IMR-90 (cell line): ENCODE measurements at regions not wholly inside any gene's neighbourhood (a gene's known extent, or its start where the extent isn't known, plus 50 kb on each side); places are given as distances from the start of the nearest gene placed in this dataset.

Source experiments
- ATAC-seq: fragments of 200-7000 bp; cut with Tn5 transposase; 2 replicates; pipeline ENCODE4 v1.9.1; 2020; ENCODE audit warnings: low read depth, mild to moderate bottlenecking, moderate library complexity
- BruUV-seq: library from RNA; stranded (reverse); fragments of 400-500 nt; replicated peaks from 2 replicates; lab custom pipeline; 2021; lab: Mats Ljungman, UMichigan
- CTCF ChIA-PET: fragments of 300-600 bp; formaldehyde crosslinking; extraction: SDS; loops from one replicate; lab custom pipeline; 2021; ENCODE audit warnings: antibody characterized with exemption; lab: Yijun Ruan, JAX
- POLR2A ChIA-PET: fragments of 300-600 bp; sonication (Branson Sonifier 250); formaldehyde crosslinking; loops from one replicate; lab custom pipeline; 2022; ENCODE audit warnings: antibody characterized with exemption; ENCODE audit not compliant: unreplicated experiment; lab: Charles Lee
- DNase-seq: peaks from one replicate; pipeline ENCODE4 v3.0.0; 2013
- H2AFZ ChIP-seq: replicated peaks from 2 replicates; pipeline ENCODE3; 2013; ENCODE audit warnings: low read length, mild to moderate bottlenecking; ENCODE audit not compliant: poor library complexity
- H2AK5ac ChIP-seq: 2 replicates; pipeline ENCODE4 v1.6.1; 2013; ENCODE audit warnings: low read depth, low read length, inconsistent platforms
- H2AK9ac ChIP-seq: replicated peaks from 2 replicates; pipeline ENCODE3; 2013; ENCODE audit warnings: mild to moderate bottlenecking, low read depth, low read length, moderate library complexity; ENCODE audit not compliant: poor library complexity
- H2BK120ac ChIP-seq: 2 replicates; pipeline ENCODE4 v1.6.1; 2013; ENCODE audit warnings: low read depth, low read length, inconsistent platforms
- H2BK15ac ChIP-seq: 3 replicates; pipeline ENCODE4 v1.6.1; 2013; ENCODE audit warnings: low read depth, low read length, inconsistent platforms
- H2BK20ac ChIP-seq: 2 replicates; pipeline ENCODE4 v1.6.1; 2013; ENCODE audit warnings: low read depth, mild to moderate bottlenecking, inconsistent platforms, low read length, moderate library complexity
- H2BK5ac ChIP-seq: 2 replicates; pipeline ENCODE4 v1.6.1; 2013; ENCODE audit warnings: mild to moderate bottlenecking, low read depth, low read length, inconsistent platforms; ENCODE audit not compliant: poor library complexity, severe bottlenecking
- H3K14ac ChIP-seq: replicated peaks from 2 replicates; pipeline ENCODE4 v1.6.1; 2013; ENCODE audit warnings: low read depth, low read length, inconsistent platforms
- H3K18ac ChIP-seq: 2 replicates; pipeline ENCODE4 v1.6.1; 2013; ENCODE audit warnings: low read depth, low read length, control low read depth
- H3K23ac ChIP-seq: 2 replicates; pipeline ENCODE4 v1.6.1; 2013; ENCODE audit warnings: low read depth, low read length, inconsistent platforms
- H3K27ac ChIP-seq: 2 replicates; pipeline ENCODE4 v1.5.1; 2013; ENCODE audit warnings: mild to moderate bottlenecking, control low read depth, low read length; ENCODE audit not compliant: insufficient read depth
- H3K27me3 ChIP-seq: 2 replicates; pipeline ENCODE4 v1.6.1; 2013; ENCODE audit warnings: low read length; ENCODE audit not compliant: control insufficient read depth, insufficient read depth
- H3K36me3 ChIP-seq: 2 replicates; pipeline ENCODE4 v1.6.1; 2013; ENCODE audit warnings: low read length, mixed read lengths; ENCODE audit not compliant: control insufficient read depth, insufficient read depth
- H3K4ac ChIP-seq: 2 replicates; pipeline ENCODE4 v1.6.1; 2013; ENCODE audit warnings: low read depth, low read length, inconsistent platforms
- H3K4me1 ChIP-seq: 2 replicates; pipeline ENCODE4 v1.6.1; 2013; ENCODE audit warnings: low read length, mixed read lengths; ENCODE audit not compliant: control insufficient read depth, insufficient read depth
- H3K4me2 ChIP-seq: 2 replicates; pipeline ENCODE4 v1.6.1; 2013; ENCODE audit warnings: low read depth, mild to moderate bottlenecking, control low read depth, low read length, moderate library complexity
- H3K4me3 ChIP-seq: 2 replicates; pipeline ENCODE4 v1.5.1; 2013; ENCODE audit warnings: low read depth, mild to moderate bottlenecking, control low read depth, low read length, moderate library complexity; ENCODE audit not compliant: insufficient read depth
- H3K56ac ChIP-seq: 2 replicates; pipeline ENCODE4 v1.6.1; 2013; ENCODE audit warnings: low read length, inconsistent platforms; ENCODE audit not compliant: insufficient read depth; ENCODE audit errors: extremely low read depth
- H3K79me1 ChIP-seq, 2 experiments: 2 replicates each; pipeline ENCODE4 v1.6.1; 2013; ENCODE audit warnings: low read length in 2 of 2, inconsistent platforms in 1 of 2, low read depth in 1 of 2
- H3K9ac ChIP-seq: 2 replicates; pipeline ENCODE4 v1.6.1; 2013; ENCODE audit warnings: low read depth, low read length, control low read depth
- H3K9me1 ChIP-seq: 2 replicates; pipeline ENCODE4 v1.6.1; 2013; ENCODE audit warnings: low read length, inconsistent platforms; ENCODE audit not compliant: insufficient read depth
- H3K9me3 ChIP-seq: 2 replicates; pipeline ENCODE4 v1.6.1; 2013; ENCODE audit warnings: low read length; ENCODE audit not compliant: control insufficient read depth, insufficient read depth
- H4K20me1 ChIP-seq: 2 replicates; pipeline ENCODE4 v1.6.1; 2013; ENCODE audit warnings: low read length, inconsistent platforms; ENCODE audit not compliant: insufficient read depth
- H4K5ac ChIP-seq: 2 replicates; pipeline ENCODE4 v1.6.1; 2013; ENCODE audit warnings: mild to moderate bottlenecking, low read depth, low read length, control low read depth
- H4K8ac ChIP-seq, 2 experiments: 2 replicates each; pipeline ENCODE4 v1.6.1; 2013; ENCODE audit warnings: low read depth in 2 of 2, low read length in 2 of 2, control low read depth in 1 of 2, inconsistent platforms in 1 of 2
- H4K91ac ChIP-seq: 2 replicates; pipeline ENCODE4 v1.6.1; 2013; ENCODE audit warnings: low read depth, low read length, inconsistent platforms; ENCODE audit not compliant: insufficient read depth
- ELK1 ChIP-seq: fragments of 150-350 bp; IDR thresholded peaks from 2 replicates; pipeline ENCODE4 v1.6.1; 2016; ENCODE audit warnings: low read depth, mild to moderate bottlenecking, low read length, moderate library complexity, borderline replicate concordance
- FOS ChIP-seq: fragments of 150-350 bp; IDR thresholded peaks from 2 replicates; pipeline ENCODE4 v1.6.1; 2016; ENCODE audit warnings: low read depth, low read length
- MAFK ChIP-seq: IDR thresholded peaks from 2 replicates; pipeline ENCODE4 v1.6.1; 2012; ENCODE audit warnings: low read depth, low read length, improper control_type of control experiment
- SMC3 ChIP-seq: fragments of 150-350 bp; IDR thresholded peaks from 2 replicates; pipeline ENCODE4 v1.6.1; 2016; ENCODE audit warnings: low read depth, mild to moderate bottlenecking, antibody characterized with exemption, low read length, moderate library complexity
- WGBS, 2 experiments: methylation state at CpG; one replicate each; pipeline versions ENCODE4 v1.1.5 to v1.1.7; 2013; ENCODE audit warnings: missing lambda C conversion rate in 2 of 2; ENCODE audit not compliant: insufficient read length in 1 of 2; ENCODE audit errors: extremely low coverage in 2 of 2; 5-methylcytosine and 5-hydroxymethylcytosine counted together
- dilution Hi-C: fragments of 300-500 bp; cut with HindIII; formaldehyde crosslinking; loops from one replicate; pipeline ENCODE4 v1.14.3; 2018; ENCODE audit warnings: low sequenced_read_pairs; ENCODE audit not compliant: unreplicated experiment
- in situ Hi-C: fragments of 300-500 bp; cut with MboI; formaldehyde crosslinking; loops from 3 replicates; pipeline ENCODE4 v1.14.3; 2019; ENCODE audit warnings: low sequenced_read_pairs, inconsistent platforms, mixed read lengths
- intact Hi-C: fragments of 100-400 bp; cut with micrococcal nuclease; formaldehyde crosslinking; loops from 2 replicates; pipeline ENCODE4 v1.10.0; 2022

GRCh38 chrY:12593532-12594216 is 107.4 kb upstream of the USP9Y start:
- Histone ChIP-seq H2AFZ (no peak overlapping the region), H3K18ac (no peak overlapping the region), H3K4ac (no peak overlapping the region), H3K79me1 (no peaks in the 10 kb centered on the region), H2AK9ac (no peak overlapping the region), H3K4me3 (no peak overlapping the region), H3K27me3 (no peaks in the 10 kb centered on the region), H4K5ac (no peak overlapping the region), H2BK15ac (no peak overlapping the region), H4K8ac (no peak overlapping the region), H3K36me3 (no peaks in the 10 kb centered on the region), H3K9me1 (no peaks in the 10 kb centered on the region), H3K14ac (no peak overlapping the region), H4K91ac (no peak overlapping the region), H4K20me1 (no peaks in the 10 kb centered on the region), H2AK5ac (no peak overlapping the region), H3K4me2 (no peak overlapping the region), H3K9me3 (no peaks in the 10 kb centered on the region), H3K23ac (no peak overlapping the region), H2BK120ac (no peak overlapping the region), H3K56ac (no peak overlapping the region), H2BK20ac (no peak overlapping the region), H2BK5ac (no peak overlapping the region), H3K9ac (no peak overlapping the region), H3K4me1 (no peaks in the 10 kb centered on the region), H3K27ac (no peak overlapping the region)
- no peak for TF ChIP-seq ELK1
- TF ChIP-seq FOS: no peak
- no peak for TF ChIP-seq MAFK
- TF ChIP-seq SMC3: no peak
- DNase-seq (no peak), ATAC-seq (no peak)
- ChIA-PET POLR2A (no interaction called here), CTCF (no interaction called here)
- intact Hi-C loops (no loop called here), in situ Hi-C loops (no loop called here), dilution Hi-C loops (no loop called here)
- no TSS peak for BruUV-seq
- WGBS, 2 experiments: no CpG with 5 or more reads among the region's 5 CpGs
